Fibroblast of lung (primary cell): ENCODE measurements at regions not wholly inside any gene's neighbourhood (a gene's known extent, or its start where the extent isn't known, plus 50 kb on each side); places are given as distances from the start of the nearest gene placed in this dataset.

Experiments used
- DNase-seq, 2 donors: peaks; one replicate each; pipeline versions ENCODE4 v3.0.0 to v3.0.0-alpha.2; 2010; ENCODE audit warnings: low read depth in 2 of 2
- H2AFZ ChIP-seq: 2 replicates; pipeline ENCODE4 v1.5.1; 2012; ENCODE audit warnings: low read length, control low read depth, inconsistent platforms
- H3K27ac ChIP-seq: 2 replicates; pipeline ENCODE4 v1.5.1; 2011; ENCODE audit warnings: low read length, control low read depth; ENCODE audit not compliant: insufficient read depth
- H3K27me3 ChIP-seq: 2 replicates; pipeline ENCODE4 v1.5.1; 2011; ENCODE audit warnings: mild to moderate bottlenecking, low read length; ENCODE audit not compliant: control insufficient read depth, insufficient read depth
- H3K36me3 ChIP-seq: 2 replicates; pipeline ENCODE4 v1.5.1; 2011; ENCODE audit warnings: low read length; ENCODE audit not compliant: control insufficient read depth, insufficient read depth
- H3K4me1 ChIP-seq: 2 replicates; pipeline ENCODE4 v1.5.1; 2011; ENCODE audit warnings: low read length; ENCODE audit not compliant: control insufficient read depth, insufficient read depth; ENCODE audit errors: extremely low read depth
- H3K4me2 ChIP-seq: 2 replicates; pipeline ENCODE4 v1.5.1; 2011; ENCODE audit warnings: low read length, control low read depth; ENCODE audit not compliant: insufficient read depth; ENCODE audit errors: extremely low read depth
- H3K4me3 ChIP-seq, 4 experiments: fragments of 200-600 bp in 1 of 4; sonication (generic) in 1 of 4; replicated peaks in 1 of 4; 2 replicates each; pipeline ENCODE4 v1.5.1; 2011 to 2016; ENCODE audit warnings: low read length in 4 of 4, low read depth in 3 of 4, mild to moderate bottlenecking in 3 of 4, control low read depth in 2 of 4, inconsistent platforms in 1 of 4, mixed read lengths in 1 of 4; ENCODE audit not compliant: insufficient read depth in 1 of 4; ENCODE audit errors: control extremely low read depth in 1 of 4
- H3K79me2 ChIP-seq: 2 replicates; pipeline ENCODE4 v1.5.1; 2012; ENCODE audit warnings: mild to moderate bottlenecking, low read length, inconsistent platforms; ENCODE audit not compliant: control insufficient read depth, insufficient read depth
- H3K9ac ChIP-seq: 2 replicates; pipeline ENCODE4 v1.5.1; 2011; ENCODE audit warnings: mild to moderate bottlenecking, low read length, control low read depth; ENCODE audit not compliant: insufficient read depth
- H3K9me3 ChIP-seq: 2 replicates; pipeline ENCODE4 v1.5.1; 2012; ENCODE audit warnings: low read depth, low read length; ENCODE audit not compliant: control insufficient read depth, insufficient read depth
- H4K20me1 ChIP-seq: 2 replicates; pipeline ENCODE4 v1.5.1; 2011; ENCODE audit warnings: low read length; ENCODE audit not compliant: control insufficient read depth, insufficient read depth; ENCODE audit errors: extremely low read depth
- EZH2 ChIP-seq: IDR thresholded peaks from 2 replicates; pipeline ENCODE4 v1.5.1; 2012; ENCODE audit warnings: low read length, control low read depth, mild to moderate bottlenecking; ENCODE audit errors: missing control alignments
- TF ChIP-seq, protein P1 (sequence below), 2 donors: IDR thresholded peaks in 1 of 2; conservative IDR thresholded peaks in 1 of 2; 1 replicate in 1 of 2; 2 replicates in 1 of 2; pipeline ENCODE4 v1.5.1; 2011 to 2012; ENCODE audit warnings: low read length in 2 of 2, control low read depth in 1 of 2, inconsistent platforms in 1 of 2, low read depth in 1 of 2, mild to moderate bottlenecking in 1 of 2

DNA sequence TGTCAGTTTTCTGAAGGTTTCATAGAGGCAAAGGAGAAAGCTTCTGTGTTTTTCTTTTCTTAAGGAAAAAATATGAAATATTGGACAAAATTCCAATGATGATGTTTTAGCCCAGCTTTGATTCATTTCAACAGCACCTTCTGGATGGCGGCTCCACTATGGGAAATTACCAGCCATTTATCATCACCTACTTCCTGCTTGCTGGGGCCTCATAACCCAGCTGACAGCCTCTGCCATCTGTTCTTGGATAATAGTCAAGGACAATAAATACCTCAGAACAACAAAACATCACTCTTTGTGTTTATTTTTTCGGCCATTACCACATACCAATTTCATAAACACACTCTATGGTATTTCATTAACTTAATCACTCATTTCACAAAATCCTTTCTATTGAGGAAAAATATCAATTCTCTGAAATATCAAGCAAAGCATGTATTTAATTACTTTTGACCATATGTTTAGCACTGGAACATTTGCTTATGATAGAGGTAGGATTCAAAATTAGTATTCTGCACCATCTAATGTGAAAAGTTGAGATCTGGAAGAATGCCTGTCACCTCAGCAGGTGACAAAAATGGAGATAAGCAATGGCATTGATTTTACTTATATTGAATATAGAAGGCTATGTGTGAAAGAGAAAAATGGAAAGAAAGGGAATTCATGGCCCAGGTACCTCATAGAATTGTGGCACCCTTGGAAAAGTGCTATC lies 629.7 kb downstream of the LIG4 start:
- Histone ChIP-seq H2AFZ (no peak overlapping the region), H3K27ac (no peak overlapping the region), H3K4me1 (no peaks in the 10 kb centered on the region), H3K4me3 (no peak overlapping the region), H3K79me2 (no peaks in the 10 kb centered on the region), H3K36me3 (no peaks in the 10 kb centered on the region), H3K27me3 (no peaks in the 10 kb centered on the region), H3K9me3 (no peaks in the 10 kb centered on the region), H3K4me2 (peak overlapping the region; percentile 19), H3K9ac (no peak overlapping the region), H4K20me1 (no peaks in the 10 kb centered on the region)
- TF ChIP-seq EZH2: no peak
- TF ChIP-seq, protein P1, sequence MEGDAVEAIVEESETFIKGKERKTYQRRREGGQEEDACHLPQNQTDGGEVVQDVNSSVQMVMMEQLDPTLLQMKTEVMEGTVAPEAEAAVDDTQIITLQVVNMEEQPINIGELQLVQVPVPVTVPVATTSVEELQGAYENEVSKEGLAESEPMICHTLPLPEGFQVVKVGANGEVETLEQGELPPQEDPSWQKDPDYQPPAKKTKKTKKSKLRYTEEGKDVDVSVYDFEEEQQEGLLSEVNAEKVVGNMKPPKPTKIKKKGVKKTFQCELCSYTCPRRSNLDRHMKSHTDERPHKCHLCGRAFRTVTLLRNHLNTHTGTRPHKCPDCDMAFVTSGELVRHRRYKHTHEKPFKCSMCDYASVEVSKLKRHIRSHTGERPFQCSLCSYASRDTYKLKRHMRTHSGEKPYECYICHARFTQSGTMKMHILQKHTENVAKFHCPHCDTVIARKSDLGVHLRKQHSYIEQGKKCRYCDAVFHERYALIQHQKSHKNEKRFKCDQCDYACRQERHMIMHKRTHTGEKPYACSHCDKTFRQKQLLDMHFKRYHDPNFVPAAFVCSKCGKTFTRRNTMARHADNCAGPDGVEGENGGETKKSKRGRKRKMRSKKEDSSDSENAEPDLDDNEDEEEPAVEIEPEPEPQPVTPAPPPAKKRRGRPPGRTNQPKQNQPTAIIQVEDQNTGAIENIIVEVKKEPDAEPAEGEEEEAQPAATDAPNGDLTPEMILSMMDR (conservative IDR thresholded peaks at IDR 0.05 in 1 of 2, IDR thresholded peaks at IDR 0.05 in 1 of 2; ENCODE audit: low read depth in 1 of 2, low read length in 2 of 2): no peak
- peak; percentile 21 to 44 for DNase-seq

DNA sequence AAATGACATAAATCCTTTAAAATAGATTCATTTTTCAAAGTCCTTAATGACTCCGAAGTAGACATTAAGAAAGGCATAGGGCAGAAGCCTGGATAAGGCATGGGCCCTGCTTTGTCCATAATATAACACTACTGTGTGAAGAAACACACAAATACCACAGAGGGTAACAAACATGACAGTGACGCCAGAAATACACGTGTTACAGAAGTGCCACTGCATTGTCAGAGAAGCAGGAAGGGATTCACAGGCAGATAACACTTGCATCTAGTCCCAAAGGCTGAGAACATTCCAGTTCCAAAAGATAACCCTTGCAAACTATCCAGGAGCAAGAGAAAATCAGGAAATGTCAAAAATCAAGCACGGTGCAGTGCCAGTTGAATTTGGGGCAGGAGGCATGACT lies 633.2 kb downstream of the LIG4 start:
- H3K9ac ChIP-seq: no peak overlapping the region
- no peak overlapping the region for H3K4me2 ChIP-seq
- DNase-seq: no peak
- H3K4me3 ChIP-seq: no peak overlapping the region
- no peak for TF ChIP-seq EZH2
- TF ChIP-seq, protein P1 (conservative IDR thresholded peaks at IDR 0.05 in 1 of 2, IDR thresholded peaks at IDR 0.05 in 1 of 2; ENCODE audit: low read depth in 1 of 2, low read length in 2 of 2): no peak
- H3K27ac ChIP-seq: no peak overlapping the region
- H3K9me3 ChIP-seq: no peaks in the 10 kb centered on the region
- H3K36me3 ChIP-seq: no peaks in the 10 kb centered on the region
- no peaks in the 10 kb centered on the region for H3K4me1 ChIP-seq
- no peaks in the 10 kb centered on the region for H3K79me2 ChIP-seq
- H4K20me1 ChIP-seq: no peaks in the 10 kb centered on the region
- no peak overlapping the region for H2AFZ ChIP-seq
- H3K27me3 ChIP-seq: no peaks in the 10 kb centered on the region

DNA sequence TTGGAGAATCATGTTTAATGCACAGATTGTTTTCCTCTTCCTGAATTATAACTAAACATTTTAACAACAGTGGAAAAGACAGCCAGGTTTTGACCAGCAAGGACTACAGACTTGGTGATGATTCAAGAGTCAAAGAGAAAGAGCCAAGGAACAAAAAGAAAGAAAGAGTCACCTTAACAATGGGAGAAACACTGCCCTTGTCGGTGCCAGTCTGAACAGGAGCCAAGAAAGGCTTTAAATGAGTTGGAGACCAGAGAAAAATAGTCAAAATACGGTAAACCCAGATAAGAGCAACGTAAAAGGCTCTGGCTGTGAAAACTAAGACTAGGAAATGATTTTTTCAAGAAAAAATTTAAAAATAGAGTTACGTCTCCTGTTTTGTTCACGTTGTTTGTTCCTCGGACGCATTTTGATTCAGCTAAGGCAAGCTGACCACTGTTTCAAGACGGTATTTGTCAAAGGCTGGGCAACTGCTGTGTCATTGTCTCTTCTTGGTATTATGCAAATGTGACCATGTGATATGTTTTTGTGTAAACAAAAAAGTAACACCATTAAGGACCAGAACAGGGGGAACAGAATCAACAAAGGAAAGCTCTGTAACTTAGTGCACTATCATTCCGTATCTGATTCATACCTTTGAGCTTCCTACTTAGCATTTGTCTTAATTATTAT lies 634.5 kb downstream of the LIG4 start:
- Histone ChIP-seq H3K9ac (no peak overlapping the region), H3K27ac (no peak overlapping the region), H3K27me3 (no peaks in the 10 kb centered on the region), H3K4me1 (no peaks in the 10 kb centered on the region), H3K79me2 (no peaks in the 10 kb centered on the region), H2AFZ (no peak overlapping the region), H3K4me2 (no peak overlapping the region), H4K20me1 (no peaks in the 10 kb centered on the region), H3K4me3 (no peak overlapping the region), H3K9me3 (no peaks in the 10 kb centered on the region), H3K36me3 (no peaks in the 10 kb centered on the region)
- TF ChIP-seq, protein P1 (conservative IDR thresholded peaks at IDR 0.05 in 1 of 2, IDR thresholded peaks at IDR 0.05 in 1 of 2; ENCODE audit: low read depth in 1 of 2, low read length in 2 of 2): no peak
- no peak for TF ChIP-seq EZH2
- no peak for DNase-seq
